Esophagus muscularis mucosa (tissue), 3 donors: ENCODE measurements at regions not wholly inside any gene's neighbourhood (a gene's known extent, or its start where the extent isn't known, plus 50 kb on each side); places are given as distances from the start of the nearest gene placed in this dataset.

Source experiments
- CTCF ChIP-seq, 3 experiments: fragments of 200-600 bp in 2 of 3; fragments of 450-650 bp in 1 of 3; sonication (generic) in 2 of 3; IDR thresholded peaks; one replicate each; pipeline ENCODE4 v1.5.1; 2017 to 2019; ENCODE audit warnings: antibody characterized with exemption in 3 of 3, mild to moderate bottlenecking in 2 of 3, moderate library complexity in 1 of 3
- POLR2A ChIP-seq: fragments of 450-650 bp; IDR thresholded peaks from one replicate; pipeline ENCODE4 v1.6.1; 2017; ENCODE audit warnings: antibody characterized with exemption, moderate library complexity, mild to moderate bottlenecking, low read depth
- POLR2AphosphoS5 ChIP-seq, 2 donors: sonication (generic); formaldehyde crosslinking; IDR thresholded peaks; one replicate each; pipeline ENCODE4 v1.6.1; 2017; ENCODE audit warnings: antibody characterized with exemption in 2 of 2

DNA sequence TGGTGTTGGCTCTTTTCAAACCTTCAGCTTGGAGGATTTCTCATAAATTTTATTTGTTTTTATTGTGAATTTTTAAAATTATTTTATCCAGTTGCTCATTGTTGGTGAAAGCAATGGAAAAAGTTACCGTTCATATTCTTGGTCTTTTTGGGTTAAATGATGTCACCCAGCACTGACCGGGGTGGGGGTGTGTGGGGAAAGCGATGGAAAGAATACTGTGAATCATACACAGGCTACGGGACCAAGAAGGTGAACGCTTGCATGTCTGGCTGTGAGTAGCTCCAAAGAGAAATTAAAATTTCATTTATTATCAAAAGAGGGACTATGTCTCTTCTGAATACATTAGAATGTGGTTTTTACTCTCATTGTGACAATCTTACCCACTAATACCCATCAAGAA, 430.1 kb downstream of the AEBP2 start:
- TF ChIP-seq CTCF (IDR thresholded peaks at IDR 0.05) (no peak), POLR2A (no peak), POLR2AphosphoS5 (IDR thresholded peaks at IDR 0.05) (no peak)
